GM19240 (cell line): ENCODE measurements at regions not wholly inside any gene's neighbourhood (a gene's known extent, or its start where the extent isn't known, plus 50 kb on each side); places are given as distances from the start of the nearest gene placed in this dataset.
"Not testable (repeated sequence)": the region's sequence is repeated elsewhere in the genome, so short reads cannot be mapped to it uniquely, and the experiment has no call there.

ENCODE experiments used
- DNase-seq: peaks from one replicate; pipeline ENCODE4 v3.0.0; 2011; ENCODE audit warnings: low spot score; ENCODE audit not compliant: insufficient read length

DNA sequence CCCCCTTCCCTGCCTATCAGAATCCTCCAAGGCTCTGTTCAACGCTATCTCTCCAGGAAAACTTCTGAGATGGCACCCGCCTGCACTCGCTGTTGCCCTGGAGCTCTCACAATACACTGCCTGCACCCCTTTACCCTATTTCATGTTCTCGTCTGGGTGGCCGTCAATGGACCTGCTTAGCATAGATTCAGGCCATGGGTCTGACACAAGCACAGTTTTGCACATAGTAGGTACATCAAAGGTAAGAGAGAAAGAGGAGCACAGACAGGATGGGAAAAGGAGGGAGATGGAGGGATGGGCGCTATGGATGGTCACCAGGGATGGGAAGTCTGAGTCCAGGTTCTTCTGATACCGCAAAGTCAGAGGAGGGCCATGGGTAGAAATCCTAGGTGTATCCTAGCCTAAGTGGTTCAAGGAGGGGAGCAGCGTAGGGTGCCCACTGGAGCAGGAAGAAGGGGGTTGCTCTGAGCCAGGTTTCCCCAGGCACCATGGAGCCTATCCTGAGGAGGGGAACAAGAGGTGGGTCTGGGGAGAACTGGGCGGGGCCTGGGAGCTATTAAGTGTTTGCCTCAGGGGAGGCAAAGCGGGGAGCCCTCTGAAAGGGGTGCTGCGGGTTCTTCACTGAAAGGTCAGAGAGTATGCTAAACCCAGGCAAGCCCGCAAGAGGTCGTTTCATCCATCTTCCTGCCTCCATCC lies 89.3 kb downstream of the MRPL14 start:
- DNase-seq, result no peak

DNA sequence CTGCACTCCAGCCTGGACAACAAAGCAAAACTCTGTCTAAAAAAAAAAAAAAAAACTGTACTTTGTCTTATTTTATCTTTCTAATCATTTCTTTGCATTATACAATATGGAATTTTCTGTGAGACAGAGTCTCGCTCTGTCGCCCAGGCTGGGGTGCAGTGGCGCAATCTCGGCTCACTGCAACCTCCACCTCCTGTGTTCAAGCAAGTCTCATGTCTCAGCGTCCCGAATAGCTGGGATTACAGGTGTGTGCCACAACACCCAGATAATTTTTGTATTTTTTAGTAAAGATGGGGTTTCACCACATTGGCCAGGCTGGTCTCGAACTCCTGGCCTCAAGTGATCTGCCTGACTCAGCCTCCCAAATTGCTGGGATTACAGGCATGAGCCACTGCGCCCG lies 90.0 kb downstream of the MRPL14 start:
- DNase-seq, result not testable (repeated sequence)

GRCh38 chr6:44036699-44037101 lies 90.6 kb downstream of the MRPL14 start:
- DNase-seq, result no peak

- DNase-seq, result no peak
Observed at GRCh38 chr6:44036196-44036595, 91.1 kb downstream of the MRPL14 start.

- DNase-seq, result no peak
Observed at GRCh38 chr6:44035621-44036020, 91.6 kb downstream of the MRPL14 start.

- DNase-seq, result no peak
Observed at GRCh38 chr6:44034931-44035345, 92.3 kb downstream of the MRPL14 start.

DNA sequence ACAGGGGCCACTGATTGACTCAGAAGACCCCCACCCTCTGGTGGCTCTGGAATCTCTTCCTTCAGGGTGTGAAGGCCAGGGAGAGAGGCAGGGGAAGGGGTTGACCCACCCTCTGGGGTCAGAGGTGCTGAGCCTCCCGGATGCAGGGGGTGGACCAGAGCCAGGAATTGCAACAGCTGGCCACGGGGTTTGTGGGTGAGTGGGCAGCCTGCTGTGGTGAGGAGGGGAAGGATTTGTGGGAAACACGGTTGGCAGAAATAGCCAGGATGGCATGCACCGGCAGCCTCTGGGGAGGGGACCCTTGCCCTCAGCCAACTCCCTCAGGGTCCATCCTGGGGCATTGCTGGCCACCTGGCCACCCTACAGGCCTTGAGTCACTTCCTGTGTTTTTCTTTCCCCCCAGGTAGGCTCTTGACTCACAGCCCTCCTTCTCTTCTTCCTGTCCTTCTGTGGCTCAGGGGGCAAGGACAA lies 92.8 kb downstream of the MRPL14 start:
- DNase-seq, result no peak

GRCh38 chr6:44030812-44031454 lies 96.3 kb downstream of the MRPL14 start:
- DNase-seq, result no peak

GRCh38 chr6:44029444-44030185 lies 97.6 kb downstream of the MRPL14 start:
- DNase-seq, result no peak

DNA sequence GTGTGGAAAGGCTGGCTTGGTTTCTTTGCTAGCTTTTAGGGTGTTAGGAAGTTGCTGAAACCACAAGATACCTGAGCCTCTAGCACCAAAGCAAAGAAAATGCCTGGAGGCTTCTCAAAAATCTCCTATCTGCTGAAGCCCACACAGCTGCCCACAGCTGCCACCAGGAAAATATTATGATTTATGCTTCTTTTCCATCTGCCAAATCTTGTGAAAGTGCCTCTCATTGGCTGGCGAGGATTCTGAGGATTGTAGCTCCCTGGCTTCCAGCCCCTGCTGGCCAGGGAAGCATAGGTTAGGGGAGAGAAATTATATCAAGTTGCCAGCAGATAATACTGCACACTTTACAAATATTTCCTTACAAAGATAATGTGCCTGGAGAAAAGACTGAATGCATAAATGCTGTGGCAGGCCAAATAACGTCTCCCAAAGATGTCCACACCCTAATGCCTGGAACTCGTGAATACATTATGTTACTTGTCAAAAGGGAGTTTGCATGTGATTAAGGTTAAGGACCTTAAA lies 98.4 kb downstream of the MRPL14 start:
- DNase-seq, result no peak

- no peak for DNase-seq
Observed at GRCh38 chr6:44025226-44025625, 102.0 kb downstream of the MRPL14 start.

DNA sequence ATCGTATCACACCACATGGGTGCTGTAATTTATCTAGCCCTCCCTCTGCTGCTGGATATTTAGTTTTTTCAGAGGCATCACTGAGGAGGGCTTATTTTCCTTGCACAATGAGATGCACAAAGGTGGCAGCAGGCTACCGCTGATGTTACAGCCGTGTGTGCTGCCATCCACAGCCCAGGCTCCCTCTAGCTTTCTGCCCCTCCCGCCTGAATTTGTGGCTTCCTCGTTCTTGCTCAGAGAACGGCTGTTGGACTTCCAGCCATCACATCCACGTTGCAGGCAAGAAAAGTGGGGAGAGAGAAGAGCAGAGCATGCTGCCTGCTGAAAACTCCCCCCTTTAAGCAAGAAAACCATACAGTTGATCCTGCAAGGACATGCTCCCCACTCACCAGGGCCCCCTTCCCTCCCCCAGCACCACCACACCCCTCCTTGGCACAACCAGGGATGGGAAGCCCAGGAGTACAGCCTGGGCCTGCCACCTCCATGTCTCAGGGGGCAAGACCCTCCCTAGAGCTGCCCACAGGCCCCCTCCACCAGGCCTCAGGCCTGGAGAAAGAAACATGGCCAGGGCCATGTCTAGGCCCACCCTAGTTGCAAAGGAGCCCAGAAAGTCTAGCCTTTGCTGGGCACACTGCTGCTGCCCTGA lies 102.6 kb downstream of the MRPL14 start:
- no peak for DNase-seq

DNA sequence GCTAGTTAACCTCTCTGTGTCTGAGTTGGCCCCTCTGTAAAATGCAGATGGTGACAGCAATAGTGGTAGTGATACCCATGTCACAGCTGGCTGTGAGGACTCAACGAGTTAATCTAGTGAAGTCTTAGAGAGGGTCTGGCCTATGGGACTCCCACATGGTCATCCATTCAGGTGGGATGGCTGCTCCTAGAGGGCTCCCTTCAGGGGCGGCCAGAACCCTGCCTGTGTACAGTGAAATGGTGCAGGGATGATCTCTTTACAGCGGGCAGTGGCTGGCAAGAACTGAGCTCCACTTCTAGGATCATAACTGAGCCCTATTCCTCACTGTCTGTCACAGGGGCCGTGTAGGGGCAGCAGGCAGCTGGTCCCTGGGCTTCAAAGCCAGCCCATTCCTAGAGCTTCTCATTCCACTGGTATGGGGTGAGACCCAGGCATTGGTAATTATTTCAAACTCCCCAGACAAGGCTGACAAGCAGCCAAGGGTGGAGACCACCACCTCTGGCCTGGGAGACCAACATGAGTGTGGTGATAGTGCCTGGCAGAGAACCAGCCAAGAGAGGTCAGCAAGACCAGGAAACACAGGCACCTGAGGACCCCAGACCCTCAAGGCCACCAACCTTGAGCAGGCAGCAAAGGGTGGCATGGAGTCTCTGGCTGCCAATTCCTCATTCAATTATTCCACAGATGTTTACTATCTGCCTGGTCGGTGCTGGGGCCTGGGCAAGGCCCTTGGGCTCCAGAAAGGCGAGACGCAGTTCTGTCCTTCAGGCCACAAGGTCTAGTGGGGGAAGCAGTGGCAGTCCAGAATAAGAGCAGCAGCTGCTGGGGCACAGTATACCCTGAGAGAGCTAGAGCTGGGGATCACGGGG lies 103.4 kb downstream of the MRPL14 start:
- DNase-seq, result no peak

GRCh38 chr6:44022671-44023352 lies 104.4 kb downstream of the MRPL14 start:
- DNase-seq, result no peak

DNA sequence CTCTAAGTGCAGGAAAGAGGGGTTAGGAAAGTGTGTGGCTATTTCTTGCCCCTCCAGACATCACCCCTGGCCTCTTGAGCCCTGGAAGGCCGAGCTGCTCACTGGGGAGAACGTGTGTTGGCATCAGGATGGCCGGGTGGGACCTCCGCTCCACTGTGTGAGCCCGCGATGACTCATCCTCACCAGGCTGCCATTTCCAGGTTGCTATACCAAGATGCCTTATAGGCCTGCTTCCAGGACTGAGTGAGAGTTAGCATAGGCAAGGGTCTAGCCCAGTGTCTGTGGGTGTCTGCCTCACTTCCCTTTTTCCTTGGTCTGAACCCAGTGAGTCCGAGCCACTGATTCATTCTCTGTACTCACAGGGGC lies 105.0 kb downstream of the MRPL14 start:
- no peak for DNase-seq

DNA sequence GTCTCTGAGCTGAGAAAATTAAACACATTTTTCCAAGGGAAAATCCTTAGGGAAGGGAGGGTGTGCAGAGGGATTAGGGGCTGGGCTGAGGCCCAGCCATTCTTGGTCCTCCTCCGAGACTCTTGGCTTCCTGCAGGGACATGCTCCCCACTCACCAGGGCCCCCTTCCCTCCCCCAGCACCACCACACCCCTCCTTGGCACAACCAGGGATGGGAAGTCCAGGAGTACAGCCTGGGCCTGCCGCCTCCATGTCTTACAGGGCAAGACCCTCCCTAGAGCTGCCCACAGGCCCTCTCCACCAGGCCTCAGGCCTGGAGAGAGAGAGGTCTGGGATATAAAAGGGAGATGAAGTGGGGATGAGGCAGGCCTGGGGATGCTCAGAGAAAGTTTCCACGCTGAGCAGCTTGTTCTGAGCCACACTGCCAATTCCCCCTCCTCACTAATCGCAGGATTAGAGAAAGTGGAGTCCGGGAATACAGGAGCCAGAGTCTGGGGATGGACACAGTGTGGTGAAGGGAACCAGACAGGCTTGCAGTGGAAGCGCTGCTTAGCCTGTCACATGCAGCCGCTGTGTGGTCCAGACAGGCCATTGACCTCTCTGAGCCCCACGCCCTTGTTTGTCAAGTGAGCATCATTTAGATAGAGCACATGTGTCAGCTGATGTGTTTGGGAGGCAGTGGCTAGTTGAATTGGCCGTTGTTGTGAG lies 105.5 kb downstream of the MRPL14 start:
- no peak for DNase-seq

GRCh38 chr6:44020664-44021425 lies 106.4 kb downstream of the MRPL14 start:
- no peak for DNase-seq

- no peak for DNase-seq
Observed at GRCh38 chr6:44020148-44020547, 107.1 kb downstream of the MRPL14 start.

- DNase-seq, result not testable (repeated sequence)
Observed at GRCh38 chr6:44017307-44017706, 109.9 kb downstream of the MRPL14 start.
